Amniotic stem cell (primary cell): ENCODE measurements at regions not wholly inside any gene's neighbourhood (a gene's known extent, or its start where the extent isn't known, plus 50 kb on each side); places are given as distances from the start of the nearest gene placed in this dataset.

ENCODE experiments used
- DNase-seq: peaks from one replicate; lab custom pipeline; 2025; lab: John Stamatoyannopoulos, UW

GRCh38 chr1:90650401-90650800 is 66.7 kb downstream of the BARHL2 start:
- DNase-seq = no peak

- DNase-seq = no peak
Observed at GRCh38 chr1:90640325-90640724, 76.8 kb downstream of the BARHL2 start.

- no peak for DNase-seq
Observed at GRCh38 chr1:90622666-90623065, 94.4 kb downstream of the BARHL2 start.

GRCh38 chr1:90621986-90622385 is 95.1 kb downstream of the BARHL2 start:
- DNase-seq = no peak

GRCh38 chr1:90616395-90616794 is 100.7 kb downstream of the BARHL2 start:
- DNase-seq = no peak

- no peak for DNase-seq
Observed at GRCh38 chr1:90614872-90615271, 102.2 kb downstream of the BARHL2 start.

- DNase-seq = no peak
Observed at GRCh38 chr1:90613371-90613770, 103.7 kb downstream of the BARHL2 start.

GRCh38 chr1:90612033-90612432 is 105.1 kb downstream of the BARHL2 start:
- no peak for DNase-seq

GRCh38 chr1:90607736-90608135 is 109.4 kb downstream of the BARHL2 start:
- no peak for DNase-seq

GRCh38 chr1:90605070-90605469 is 112.0 kb downstream of the BARHL2 start:
- DNase-seq = no peak

- no peak for DNase-seq
Observed at GRCh38 chr1:90593312-90593711, 123.8 kb downstream of the BARHL2 start.

GRCh38 chr1:90591970-90592356 is 125.1 kb downstream of the BARHL2 start:
- DNase-seq = no peak

- DNase-seq = no peak
Observed at GRCh38 chr1:90591355-90591969, 125.6 kb downstream of the BARHL2 start.

- no peak for DNase-seq
Observed at GRCh38 chr1:90580176-90580575, 136.9 kb downstream of the BARHL2 start.

- DNase-seq = peak; percentile 30
Observed at GRCh38 chr1:90579212-90579802, 137.8 kb downstream of the BARHL2 start.

GRCh38 chr1:90574692-90575370 is 142.3 kb downstream of the BARHL2 start:
- no peak for DNase-seq

GRCh38 chr1:90573736-90574135 is 143.4 kb downstream of the BARHL2 start:
- DNase-seq = no peak

GRCh38 chr1:90572446-90572845 is 144.7 kb downstream of the BARHL2 start:
- no peak for DNase-seq

GRCh38 chr1:90568436-90568835 is 148.7 kb downstream of the BARHL2 start:
- DNase-seq = no peak

GRCh38 chr1:90564164-90564563 is 152.9 kb downstream of the BARHL2 start:
- no peak for DNase-seq

- no peak for DNase-seq
Observed at GRCh38 chr1:90562892-90563291, 154.2 kb downstream of the BARHL2 start.

- no peak for DNase-seq
Observed at GRCh38 chr1:90561911-90562310, 155.2 kb downstream of the BARHL2 start.

GRCh38 chr1:90561103-90561783 is 155.9 kb downstream of the BARHL2 start:
- DNase-seq = no peak
